ENCODE measurements at regions not wholly inside any gene's neighbourhood (a gene's known extent, or its start where the extent isn't known, plus 50 kb on each side); places are given as distances from the start of the nearest gene placed in this dataset.
A peak's percentile ranks its signal among the peaks of the same experiment; 100 is the strongest.

GRCh38 chr11:27839226-27839913 lies 139.1 kb upstream of the BDNF start:
- TF ChIP-seq, protein P1, sequence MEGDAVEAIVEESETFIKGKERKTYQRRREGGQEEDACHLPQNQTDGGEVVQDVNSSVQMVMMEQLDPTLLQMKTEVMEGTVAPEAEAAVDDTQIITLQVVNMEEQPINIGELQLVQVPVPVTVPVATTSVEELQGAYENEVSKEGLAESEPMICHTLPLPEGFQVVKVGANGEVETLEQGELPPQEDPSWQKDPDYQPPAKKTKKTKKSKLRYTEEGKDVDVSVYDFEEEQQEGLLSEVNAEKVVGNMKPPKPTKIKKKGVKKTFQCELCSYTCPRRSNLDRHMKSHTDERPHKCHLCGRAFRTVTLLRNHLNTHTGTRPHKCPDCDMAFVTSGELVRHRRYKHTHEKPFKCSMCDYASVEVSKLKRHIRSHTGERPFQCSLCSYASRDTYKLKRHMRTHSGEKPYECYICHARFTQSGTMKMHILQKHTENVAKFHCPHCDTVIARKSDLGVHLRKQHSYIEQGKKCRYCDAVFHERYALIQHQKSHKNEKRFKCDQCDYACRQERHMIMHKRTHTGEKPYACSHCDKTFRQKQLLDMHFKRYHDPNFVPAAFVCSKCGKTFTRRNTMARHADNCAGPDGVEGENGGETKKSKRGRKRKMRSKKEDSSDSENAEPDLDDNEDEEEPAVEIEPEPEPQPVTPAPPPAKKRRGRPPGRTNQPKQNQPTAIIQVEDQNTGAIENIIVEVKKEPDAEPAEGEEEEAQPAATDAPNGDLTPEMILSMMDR (conservative IDR thresholded peaks at IDR 0.05; ENCODE audit: low read depth, low read length) = peak; percentile 88
- no peak for TF ChIP-seq EZH2 (IDR thresholded peaks at IDR 0.05; ENCODE audit: borderline replicate concordance, low read depth, low read length, poor library complexity, severe bottlenecking)
